ENCODE measurements at regions not wholly inside any gene's neighbourhood (a gene's known extent, or its start where the extent isn't known, plus 50 kb on each side); places are given as distances from the start of the nearest gene placed in this dataset.

DNA sequence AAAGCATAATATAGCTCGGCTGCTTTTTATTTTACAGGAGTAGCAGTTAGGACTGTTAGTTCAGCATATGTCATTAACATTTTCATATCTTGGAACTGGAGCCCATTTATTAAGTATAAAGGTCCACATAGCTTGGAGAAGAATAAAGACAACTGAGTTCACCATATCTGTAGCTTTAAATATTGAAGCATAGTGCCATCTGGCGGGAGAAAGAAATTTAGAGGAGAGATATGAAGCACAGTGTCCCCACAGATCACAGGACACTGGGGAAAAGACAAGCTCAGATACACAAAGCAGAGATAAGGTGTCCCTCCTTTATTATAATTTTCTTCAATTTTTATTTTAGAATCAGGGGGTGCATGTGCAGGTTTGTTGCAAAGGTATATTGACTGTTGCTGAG lies 104.7 kb upstream of the FREM2 start:
- Mint-ChIP-seq H3K9me3 (ENCODE audit: unreplicated experiment) (no peaks in the 10 kb centered on the region), H3K4me3 (ENCODE audit: unreplicated experiment) (no peak overlapping the region), H3K4me1 (ENCODE audit: unreplicated experiment) (no peaks in the 10 kb centered on the region), H3K36me3 (ENCODE audit: unreplicated experiment) (no peaks in the 10 kb centered on the region), H3K27ac (ENCODE audit: unreplicated experiment) (no peak overlapping the region), H3K27me3 (ENCODE audit: unreplicated experiment) (peaks cover 16% of the 10 kb centered on the region)
- TF ChIP-seq, protein P1, sequence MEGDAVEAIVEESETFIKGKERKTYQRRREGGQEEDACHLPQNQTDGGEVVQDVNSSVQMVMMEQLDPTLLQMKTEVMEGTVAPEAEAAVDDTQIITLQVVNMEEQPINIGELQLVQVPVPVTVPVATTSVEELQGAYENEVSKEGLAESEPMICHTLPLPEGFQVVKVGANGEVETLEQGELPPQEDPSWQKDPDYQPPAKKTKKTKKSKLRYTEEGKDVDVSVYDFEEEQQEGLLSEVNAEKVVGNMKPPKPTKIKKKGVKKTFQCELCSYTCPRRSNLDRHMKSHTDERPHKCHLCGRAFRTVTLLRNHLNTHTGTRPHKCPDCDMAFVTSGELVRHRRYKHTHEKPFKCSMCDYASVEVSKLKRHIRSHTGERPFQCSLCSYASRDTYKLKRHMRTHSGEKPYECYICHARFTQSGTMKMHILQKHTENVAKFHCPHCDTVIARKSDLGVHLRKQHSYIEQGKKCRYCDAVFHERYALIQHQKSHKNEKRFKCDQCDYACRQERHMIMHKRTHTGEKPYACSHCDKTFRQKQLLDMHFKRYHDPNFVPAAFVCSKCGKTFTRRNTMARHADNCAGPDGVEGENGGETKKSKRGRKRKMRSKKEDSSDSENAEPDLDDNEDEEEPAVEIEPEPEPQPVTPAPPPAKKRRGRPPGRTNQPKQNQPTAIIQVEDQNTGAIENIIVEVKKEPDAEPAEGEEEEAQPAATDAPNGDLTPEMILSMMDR (IDR thresholded peaks at IDR 0.05) = peak; percentile 63
- DNase-seq (ENCODE audit: extremely low spot score, unreplicated experiment) = no peak

- no peak overlapping the region for H3K27ac Mint-ChIP-seq (ENCODE audit: unreplicated experiment)
- TF ChIP-seq, protein P1 (IDR thresholded peaks at IDR 0.05) = no peak
- H3K36me3 Mint-ChIP-seq (ENCODE audit: unreplicated experiment) = no peaks in the 10 kb centered on the region
- no peak for DNase-seq (ENCODE audit: extremely low spot score, unreplicated experiment)
- H3K27me3 Mint-ChIP-seq (ENCODE audit: unreplicated experiment) = peaks cover 7% of the 10 kb centered on the region
- no peaks in the 10 kb centered on the region for H3K4me1 Mint-ChIP-seq (ENCODE audit: unreplicated experiment)
- no peak overlapping the region for H3K4me3 Mint-ChIP-seq (ENCODE audit: unreplicated experiment)
- H3K9me3 Mint-ChIP-seq (ENCODE audit: unreplicated experiment) = peaks cover 5% of the 10 kb centered on the region
Observed at GRCh38 chr13:38590230-38590629, 96.6 kb upstream of the FREM2 start.

GRCh38 chr13:38590796-38591507 lies 95.9 kb upstream of the FREM2 start:
- H3K36me3 Mint-ChIP-seq (ENCODE audit: unreplicated experiment) = no peaks in the 10 kb centered on the region
- no peak overlapping the region for H3K27ac Mint-ChIP-seq (ENCODE audit: unreplicated experiment)

DNA sequence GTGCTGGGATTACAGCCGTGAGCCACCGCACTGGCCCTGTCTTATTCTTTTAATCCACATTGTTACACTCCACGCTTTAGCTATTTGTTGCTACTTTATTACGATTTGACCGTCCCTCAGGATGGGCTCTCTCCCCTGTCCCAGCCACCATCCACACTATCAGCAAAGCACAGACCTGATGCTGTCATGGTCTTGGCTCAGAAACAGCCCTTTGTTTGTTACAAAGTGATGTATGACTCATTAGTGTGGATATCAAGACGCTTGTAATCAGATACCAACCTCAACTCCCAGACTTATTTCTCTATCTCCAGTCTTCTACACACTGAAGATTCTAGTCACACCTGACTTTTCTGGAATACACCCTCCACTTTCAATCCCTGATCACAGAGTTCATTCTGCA lies 84.6 kb upstream of the FREM2 start:
- TF ChIP-seq, protein P1 (IDR thresholded peaks at IDR 0.05) = no peak
- DNase-seq (ENCODE audit: extremely low spot score, unreplicated experiment) = no peak
- no peak overlapping the region for H3K4me3 Mint-ChIP-seq (ENCODE audit: unreplicated experiment)
- H3K4me1 Mint-ChIP-seq (ENCODE audit: unreplicated experiment) = no peaks in the 10 kb centered on the region
- H3K36me3 Mint-ChIP-seq (ENCODE audit: unreplicated experiment) = no peaks in the 10 kb centered on the region
- peaks cover 10% of the 10 kb centered on the region for H3K27me3 Mint-ChIP-seq (ENCODE audit: unreplicated experiment)
- H3K27ac Mint-ChIP-seq (ENCODE audit: unreplicated experiment) = no peak overlapping the region
- no peaks in the 10 kb centered on the region for H3K9me3 Mint-ChIP-seq (ENCODE audit: unreplicated experiment)

More at GRCh38 chr13:38590796-38591507, 95.9 kb upstream of the FREM2 start:
- Mint-ChIP-seq H3K4me1 (ENCODE audit: unreplicated experiment) (no peaks in the 10 kb centered on the region), H3K27me3 (ENCODE audit: unreplicated experiment) (peaks cover 10% of the 10 kb centered on the region), H3K9me3 (ENCODE audit: unreplicated experiment) (peaks cover 5% of the 10 kb centered on the region), H3K4me3 (ENCODE audit: unreplicated experiment) (no peak overlapping the region)
- DNase-seq (ENCODE audit: extremely low spot score, unreplicated experiment) = no peak
- TF ChIP-seq, protein P1 (IDR thresholded peaks at IDR 0.05) = no peak

DNA sequence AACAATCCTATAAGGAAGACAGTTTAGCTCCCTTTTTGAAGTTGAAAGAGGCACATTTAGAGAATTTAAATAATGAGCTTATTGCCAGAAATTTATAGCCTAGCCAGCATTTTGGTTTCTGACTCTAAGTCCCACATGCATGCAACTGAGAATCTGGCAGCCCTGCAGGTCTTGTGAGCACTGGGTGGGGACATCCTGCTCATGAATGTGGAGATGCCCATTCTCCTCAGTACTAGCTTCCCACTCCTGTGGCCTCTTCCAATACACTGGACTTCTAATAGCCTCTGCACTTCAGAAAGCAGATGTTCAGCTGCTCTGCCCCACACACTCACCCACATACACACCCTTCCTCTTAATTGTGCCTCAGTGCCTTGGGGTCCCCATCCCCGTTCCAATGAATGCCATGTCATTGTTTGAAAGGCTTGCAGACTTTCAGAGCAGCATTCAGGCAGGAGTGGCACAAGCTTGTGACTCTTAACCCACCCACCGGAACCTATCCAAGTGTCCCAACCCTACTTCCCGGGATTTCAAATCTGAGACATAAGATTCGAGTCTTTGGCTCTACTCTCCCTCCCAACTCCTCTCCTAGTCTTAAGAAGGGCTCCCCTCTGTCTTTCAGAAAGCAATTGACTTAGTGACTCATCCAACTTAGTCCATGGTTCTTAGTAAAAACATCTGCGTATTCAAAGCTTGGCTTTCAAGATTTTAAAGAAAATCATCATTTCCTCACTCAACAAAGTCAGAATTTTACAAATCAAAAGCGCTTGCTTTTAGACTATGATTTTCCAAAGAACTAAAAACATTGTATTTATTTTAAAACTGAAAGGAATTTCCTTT lies 80.0 kb upstream of the FREM2 start:
- H3K27ac Mint-ChIP-seq (ENCODE audit: unreplicated experiment) = no peak overlapping the region
- no peaks in the 10 kb centered on the region for H3K9me3 Mint-ChIP-seq (ENCODE audit: unreplicated experiment)
- H3K4me3 Mint-ChIP-seq (ENCODE audit: unreplicated experiment) = no peak overlapping the region
- H3K36me3 Mint-ChIP-seq (ENCODE audit: unreplicated experiment) = no peaks in the 10 kb centered on the region
- TF ChIP-seq, protein P1 (IDR thresholded peaks at IDR 0.05) = no peak
- H3K27me3 Mint-ChIP-seq (ENCODE audit: unreplicated experiment) = peaks cover 10% of the 10 kb centered on the region
- DNase-seq (ENCODE audit: extremely low spot score, unreplicated experiment) = no peak
- H3K4me1 Mint-ChIP-seq (ENCODE audit: unreplicated experiment) = no peaks in the 10 kb centered on the region

Data from osteocyte (in vitro differentiated cells).